HG03064 (cell line): ENCODE measurements at regions not wholly inside any gene's neighbourhood (a gene's known extent, or its start where the extent isn't known, plus 50 kb on each side); places are given as distances from the start of the nearest gene placed in this dataset.
"Not testable (repeated sequence)": the region's sequence is repeated elsewhere in the genome, so short reads cannot be mapped to it uniquely, and the experiment has no call there.

Experiments
- ATAC-seq: cut with Tn5 transposase; IDR thresholded peaks from one replicate; pipeline ENCODE4 v1.9.1; 2021; ENCODE audit warnings: low read depth; ENCODE audit not compliant: unreplicated experiment

GRCh38 chr5:12113062-12113461 lies 208.8 kb upstream of the CTNND2 start:
- no peak for ATAC-seq

GRCh38 chr5:12111261-12111660 lies 207.0 kb upstream of the CTNND2 start:
- no peak for ATAC-seq

- no peak for ATAC-seq
These were observed 206.4 kb upstream of the CTNND2 start for GRCh38 chr5:12110629-12111028.

GRCh38 chr5:12109075-12109688 lies 204.9 kb upstream of the CTNND2 start:
- ATAC-seq: no peak

- no peak for ATAC-seq
These were observed 197.9 kb upstream of the CTNND2 start for GRCh38 chr5:12102151-12102550.

GRCh38 chr5:12100542-12100941 lies 196.3 kb upstream of the CTNND2 start:
- ATAC-seq: no peak

- ATAC-seq: no peak
These were observed 195.1 kb upstream of the CTNND2 start for GRCh38 chr5:12099296-12099695.

GRCh38 chr5:12095808-12096281 lies 191.6 kb upstream of the CTNND2 start:
- ATAC-seq: no peak

- ATAC-seq: no peak
These were observed 189.3 kb upstream of the CTNND2 start for GRCh38 chr5:12093586-12093985.

- ATAC-seq: no peak
These were observed 176.5 kb upstream of the CTNND2 start for GRCh38 chr5:12080761-12081160.

- ATAC-seq: not testable (repeated sequence)
These were observed 174.0 kb upstream of the CTNND2 start for GRCh38 chr5:12078286-12078685.

- ATAC-seq: no peak
These were observed 169.2 kb upstream of the CTNND2 start for GRCh38 chr5:12073426-12073825.

- no peak for ATAC-seq
These were observed 168.2 kb upstream of the CTNND2 start for GRCh38 chr5:12072441-12072840.

GRCh38 chr5:12071455-12071854 lies 167.2 kb upstream of the CTNND2 start:
- ATAC-seq: no peak

GRCh38 chr5:12023614-12024241 lies 119.5 kb upstream of the CTNND2 start:
- no peak for ATAC-seq

- no peak for ATAC-seq
These were observed 118.2 kb upstream of the CTNND2 start for GRCh38 chr5:12022444-12022843.

GRCh38 chr5:12019306-12019705 lies 115.1 kb upstream of the CTNND2 start:
- no peak for ATAC-seq

GRCh38 chr5:12017007-12017406 lies 112.8 kb upstream of the CTNND2 start:
- no peak for ATAC-seq

- ATAC-seq: no peak
These were observed 112.0 kb upstream of the CTNND2 start for GRCh38 chr5:12016159-12016746.

GRCh38 chr5:12013351-12013750 lies 109.1 kb upstream of the CTNND2 start:
- ATAC-seq: no peak

GRCh38 chr5:12003680-12004079 lies 99.4 kb upstream of the CTNND2 start:
- no peak for ATAC-seq

- ATAC-seq: no peak
These were observed 94.2 kb upstream of the CTNND2 start for GRCh38 chr5:11998397-11998796.
